Breast epithelium (tissue), 3 donors: ENCODE measurements at regions not wholly inside any gene's neighbourhood (a gene's known extent, or its start where the extent isn't known, plus 50 kb on each side); places are given as distances from the start of the nearest gene placed in this dataset.

Experiments used
- POLR2A ChIP-seq: fragments of 450-650 bp; IDR thresholded peaks from one replicate; pipeline ENCODE4 v1.6.1; 2016; ENCODE audit warnings: antibody characterized with exemption, mild to moderate bottlenecking, moderate library complexity
- POLR2AphosphoS5 ChIP-seq, 3 donors: sonication (generic); formaldehyde crosslinking; IDR thresholded peaks; one replicate each; pipeline ENCODE4 v1.6.1; 2017; ENCODE audit warnings: antibody characterized with exemption in 3 of 3
- TF ChIP-seq, protein P1 (sequence below), 3 donors: fragments of 450-650 bp; IDR thresholded peaks; one replicate each; pipeline ENCODE4 v1.5.1; 2016 to 2017; ENCODE audit warnings: antibody characterized with exemption in 3 of 3, mild to moderate bottlenecking in 3 of 3, moderate library complexity in 3 of 3

DNA sequence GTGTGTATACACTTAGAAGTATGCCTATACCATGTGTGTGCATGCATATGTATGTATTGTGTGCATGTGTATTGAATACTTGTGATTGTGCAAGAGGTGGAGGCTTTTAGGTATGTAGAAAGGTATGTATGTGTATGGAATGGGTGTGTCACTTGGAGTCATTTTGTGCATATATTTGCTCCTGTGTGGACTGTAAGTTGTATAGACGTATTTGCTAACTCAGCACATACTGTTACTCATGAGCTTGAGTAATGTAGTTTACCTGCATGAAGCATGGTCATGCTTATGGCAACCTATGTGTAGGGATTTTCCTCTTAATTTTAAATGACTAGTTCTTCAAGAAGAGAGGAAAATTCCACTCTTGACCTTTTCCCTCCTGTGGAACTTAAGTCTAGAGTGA, 507.6 kb upstream of the LARGE1 start:
- TF ChIP-seq POLR2A (no peak), POLR2AphosphoS5 (IDR thresholded peaks at IDR 0.05) (no peak)
- TF ChIP-seq, protein P1, sequence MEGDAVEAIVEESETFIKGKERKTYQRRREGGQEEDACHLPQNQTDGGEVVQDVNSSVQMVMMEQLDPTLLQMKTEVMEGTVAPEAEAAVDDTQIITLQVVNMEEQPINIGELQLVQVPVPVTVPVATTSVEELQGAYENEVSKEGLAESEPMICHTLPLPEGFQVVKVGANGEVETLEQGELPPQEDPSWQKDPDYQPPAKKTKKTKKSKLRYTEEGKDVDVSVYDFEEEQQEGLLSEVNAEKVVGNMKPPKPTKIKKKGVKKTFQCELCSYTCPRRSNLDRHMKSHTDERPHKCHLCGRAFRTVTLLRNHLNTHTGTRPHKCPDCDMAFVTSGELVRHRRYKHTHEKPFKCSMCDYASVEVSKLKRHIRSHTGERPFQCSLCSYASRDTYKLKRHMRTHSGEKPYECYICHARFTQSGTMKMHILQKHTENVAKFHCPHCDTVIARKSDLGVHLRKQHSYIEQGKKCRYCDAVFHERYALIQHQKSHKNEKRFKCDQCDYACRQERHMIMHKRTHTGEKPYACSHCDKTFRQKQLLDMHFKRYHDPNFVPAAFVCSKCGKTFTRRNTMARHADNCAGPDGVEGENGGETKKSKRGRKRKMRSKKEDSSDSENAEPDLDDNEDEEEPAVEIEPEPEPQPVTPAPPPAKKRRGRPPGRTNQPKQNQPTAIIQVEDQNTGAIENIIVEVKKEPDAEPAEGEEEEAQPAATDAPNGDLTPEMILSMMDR (IDR thresholded peaks at IDR 0.05), result no peak
